OCI-LY7 (cell line): ENCODE measurements at regions not wholly inside any gene's neighbourhood (a gene's known extent, or its start where the extent isn't known, plus 50 kb on each side); places are given as distances from the start of the nearest gene placed in this dataset.
"Not testable (repeated sequence)": the region's sequence is repeated elsewhere in the genome, so short reads cannot be mapped to it uniquely, and the experiment has no call there.

Experiments used
- BruUV-seq: library from RNA; stranded (reverse); fragments of 400-500 nt; replicated peaks from 2 replicates; lab custom pipeline; 2021; lab: Mats Ljungman, UMichigan
- CTCF ChIA-PET: fragments of 300-600 bp; sonication (Branson Sonifier 250); formaldehyde crosslinking; loops from one replicate; lab custom pipeline; 2022; ENCODE audit warnings: antibody characterized with exemption; ENCODE audit not compliant: unreplicated experiment; lab: Charles Lee
- POLR2A ChIA-PET: fragments of 300-600 bp; sonication (Branson Sonifier 250); formaldehyde crosslinking; loops from one replicate; lab custom pipeline; 2022; ENCODE audit warnings: antibody characterized with exemption; lab: Charles Lee
- DNase-seq: peaks from one replicate; pipeline ENCODE4 v3.0.0-alpha.2; 2015; ENCODE audit warnings: low spot score
- H2AFZ ChIP-seq: fragments of 200-600 bp; sonication (generic), shearing (Covaris generic); 2 replicates; pipeline ENCODE4 v1.6.1; 2014; ENCODE audit warnings: mild to moderate bottlenecking, antibody characterized with exemption, low read length, moderate library complexity
- H3K27ac ChIP-seq: fragments of 200-600 bp; sonication (generic); 2 replicates; pipeline ENCODE4 v1.5.1; 2014; ENCODE audit warnings: mixed run types, low read depth, mild to moderate bottlenecking, moderate library complexity, low read length, inconsistent platforms; ENCODE audit not compliant: poor library complexity, severe bottlenecking
- H3K36me3 ChIP-seq: fragments of 200-600 bp; sonication (generic); 2 replicates; pipeline ENCODE4 v1.6.1; 2014; ENCODE audit warnings: mild to moderate bottlenecking, antibody characterized with exemption, low read length, moderate library complexity, mixed read lengths; ENCODE audit not compliant: insufficient read depth
- H3K4me1 ChIP-seq: fragments of 200-600 bp; sonication (generic); 2 replicates; pipeline ENCODE4 v1.5.1; 2014; ENCODE audit warnings: mild to moderate bottlenecking, low read length; ENCODE audit not compliant: insufficient read depth, poor library complexity, severe bottlenecking
- H3K4me2 ChIP-seq: fragments of 200-600 bp; sonication (generic); 2 replicates; pipeline ENCODE4 v1.6.1; 2014; ENCODE audit warnings: mild to moderate bottlenecking, low read length
- H3K4me3 ChIP-seq: fragments of 200-600 bp; sonication (generic); 2 replicates; pipeline ENCODE4 v1.5.1; 2014; ENCODE audit warnings: mild to moderate bottlenecking, low read depth, low read length; ENCODE audit not compliant: poor library complexity, severe bottlenecking
- H3K79me2 ChIP-seq: fragments of 200-600 bp; sonication (generic); 2 replicates; pipeline ENCODE4 v1.6.1; 2016; ENCODE audit warnings: low read depth, mild to moderate bottlenecking, low read length, moderate library complexity, mixed read lengths; ENCODE audit not compliant: insufficient read depth
- H3K9me2 ChIP-seq: fragments of 200-600 bp; sonication (generic); 2 replicates; pipeline ENCODE4 v1.6.1; 2016; ENCODE audit warnings: mild to moderate bottlenecking, low read length, mixed read lengths; ENCODE audit not compliant: insufficient read depth
- H3K9me3 ChIP-seq: fragments of 200-600 bp; sonication (generic); 2 replicates; pipeline ENCODE4 v1.6.1; 2014; ENCODE audit warnings: mild to moderate bottlenecking, mixed run types, low read length, mixed read lengths
- H4K20me1 ChIP-seq: fragments of 200-600 bp; sonication (generic); 2 replicates; pipeline ENCODE4 v1.6.1; 2014; ENCODE audit warnings: mild to moderate bottlenecking, antibody characterized with exemption, low read length, moderate library complexity, mixed read lengths; ENCODE audit not compliant: insufficient read depth
- EZH2phosphoT487 ChIP-seq: fragments of 200-600 bp; sonication (generic); IDR thresholded peaks from 2 replicates; pipeline ENCODE4 v1.6.1; 2018; ENCODE audit warnings: low read depth, borderline replicate concordance, mild to moderate bottlenecking, mixed run types, antibody characterized with exemption, low read length, moderate library complexity, mixed read lengths
- intact Hi-C: fragments of 100-400 bp; cut with micrococcal nuclease; formaldehyde crosslinking; loops from one replicate; pipeline ENCODE4 v1.10.0; 2022; ENCODE audit not compliant: unreplicated experiment
- TF ChIP-seq, protein P1 (sequence below): fragments of 200-600 bp; sonication (generic); conservative IDR thresholded peaks from 2 replicates; pipeline ENCODE4 v1.5.1; 2014; ENCODE audit warnings: mild to moderate bottlenecking, antibody characterized with exemption, low read length, moderate library complexity, mixed read lengths

GRCh38 chr7:53628775-53629174, 593.3 kb downstream of the POM121L12 start:
- H3K36me3 ChIP-seq, result no peaks in the 10 kb centered on the region
- no peak overlapping the region for H3K27ac ChIP-seq
- H3K4me3 ChIP-seq, result no peak overlapping the region
- no peaks in the 10 kb centered on the region for H4K20me1 ChIP-seq
- H3K4me1 ChIP-seq, result no peaks in the 10 kb centered on the region
- no peak for TF ChIP-seq EZH2phosphoT487
- TF ChIP-seq, protein P1, sequence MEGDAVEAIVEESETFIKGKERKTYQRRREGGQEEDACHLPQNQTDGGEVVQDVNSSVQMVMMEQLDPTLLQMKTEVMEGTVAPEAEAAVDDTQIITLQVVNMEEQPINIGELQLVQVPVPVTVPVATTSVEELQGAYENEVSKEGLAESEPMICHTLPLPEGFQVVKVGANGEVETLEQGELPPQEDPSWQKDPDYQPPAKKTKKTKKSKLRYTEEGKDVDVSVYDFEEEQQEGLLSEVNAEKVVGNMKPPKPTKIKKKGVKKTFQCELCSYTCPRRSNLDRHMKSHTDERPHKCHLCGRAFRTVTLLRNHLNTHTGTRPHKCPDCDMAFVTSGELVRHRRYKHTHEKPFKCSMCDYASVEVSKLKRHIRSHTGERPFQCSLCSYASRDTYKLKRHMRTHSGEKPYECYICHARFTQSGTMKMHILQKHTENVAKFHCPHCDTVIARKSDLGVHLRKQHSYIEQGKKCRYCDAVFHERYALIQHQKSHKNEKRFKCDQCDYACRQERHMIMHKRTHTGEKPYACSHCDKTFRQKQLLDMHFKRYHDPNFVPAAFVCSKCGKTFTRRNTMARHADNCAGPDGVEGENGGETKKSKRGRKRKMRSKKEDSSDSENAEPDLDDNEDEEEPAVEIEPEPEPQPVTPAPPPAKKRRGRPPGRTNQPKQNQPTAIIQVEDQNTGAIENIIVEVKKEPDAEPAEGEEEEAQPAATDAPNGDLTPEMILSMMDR, result no peak
- POLR2A ChIA-PET, result no interaction called here
- no TSS peak for BruUV-seq
- H3K9me2 ChIP-seq, result no peaks in the 10 kb centered on the region
- no peak for DNase-seq
- H3K9me3 ChIP-seq, result no peaks in the 10 kb centered on the region
- H3K79me2 ChIP-seq, result no peaks in the 10 kb centered on the region
- H2AFZ ChIP-seq, result no peak overlapping the region
- H3K4me2 ChIP-seq, result no peak overlapping the region
- intact Hi-C loops, result no loop called here
- CTCF ChIA-PET, result no interaction called here

DNA sequence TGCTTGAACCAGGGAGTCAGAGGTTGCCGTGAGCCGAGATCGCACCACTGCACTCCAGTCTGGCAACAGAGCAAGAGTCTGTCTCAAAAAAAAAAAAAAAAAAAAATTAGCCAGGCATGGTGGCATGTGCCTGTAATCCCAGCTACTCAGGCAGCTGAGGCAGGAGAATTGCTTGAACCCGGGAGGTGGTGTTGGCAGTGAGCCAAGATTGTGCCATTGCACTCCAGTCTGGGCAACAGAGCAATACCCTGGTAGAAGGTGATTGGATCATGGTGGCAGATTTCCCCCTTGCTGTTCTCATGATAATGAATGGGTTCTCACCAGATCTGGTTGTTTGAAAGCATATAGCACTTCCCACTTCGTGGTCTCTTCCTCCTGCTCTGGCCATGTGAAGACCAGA, 599.8 kb downstream of the POM121L12 start:
- BruUV-seq, H2AFZ ChIP-seq, intact Hi-C loops, POLR2A ChIA-PET, H3K36me3 ChIP-seq, H3K9me2 ChIP-seq, DNase-seq, H3K79me2 ChIP-seq, H3K4me3 ChIP-seq, CTCF ChIA-PET, H3K4me2 ChIP-seq, H4K20me1 ChIP-seq, H3K9me3 ChIP-seq, H3K27ac ChIP-seq, H3K4me1 ChIP-seq: not testable (repeated sequence)

- TF ChIP-seq EZH2phosphoT487, result no peak
- TF ChIP-seq, protein P1, result no peak
- Histone ChIP-seq H3K4me2 (no peak overlapping the region), H3K9me3 (no peaks in the 10 kb centered on the region), H3K36me3 (no peaks in the 10 kb centered on the region), H3K4me1 (no peaks in the 10 kb centered on the region), H3K4me3 (no peak overlapping the region), H3K9me2 (no peaks in the 10 kb centered on the region), H2AFZ (no peak overlapping the region), H3K27ac (no peak overlapping the region), H4K20me1 (no peaks in the 10 kb centered on the region), H3K79me2 (no peaks in the 10 kb centered on the region)
- CTCF ChIA-PET, result no interaction called here
- no peak for DNase-seq
- intact Hi-C loops, result no loop called here
- POLR2A ChIA-PET, result interaction anchor here (0.9 to 1.4 kb wide), 2 partner anchors 10 to 114 kb away, joined by 3 to 5 read pairs; no protein-coding TSS in a partner anchor
- BruUV-seq, result no TSS peak
Observed at GRCh38 chr7:53638517-53638916, 603.1 kb downstream of the POM121L12 start.
